ENCODE measurements at regions not wholly inside any gene's neighbourhood (a gene's known extent, or its start where the extent isn't known, plus 50 kb on each side); places are given as distances from the start of the nearest gene placed in this dataset.

DNA sequence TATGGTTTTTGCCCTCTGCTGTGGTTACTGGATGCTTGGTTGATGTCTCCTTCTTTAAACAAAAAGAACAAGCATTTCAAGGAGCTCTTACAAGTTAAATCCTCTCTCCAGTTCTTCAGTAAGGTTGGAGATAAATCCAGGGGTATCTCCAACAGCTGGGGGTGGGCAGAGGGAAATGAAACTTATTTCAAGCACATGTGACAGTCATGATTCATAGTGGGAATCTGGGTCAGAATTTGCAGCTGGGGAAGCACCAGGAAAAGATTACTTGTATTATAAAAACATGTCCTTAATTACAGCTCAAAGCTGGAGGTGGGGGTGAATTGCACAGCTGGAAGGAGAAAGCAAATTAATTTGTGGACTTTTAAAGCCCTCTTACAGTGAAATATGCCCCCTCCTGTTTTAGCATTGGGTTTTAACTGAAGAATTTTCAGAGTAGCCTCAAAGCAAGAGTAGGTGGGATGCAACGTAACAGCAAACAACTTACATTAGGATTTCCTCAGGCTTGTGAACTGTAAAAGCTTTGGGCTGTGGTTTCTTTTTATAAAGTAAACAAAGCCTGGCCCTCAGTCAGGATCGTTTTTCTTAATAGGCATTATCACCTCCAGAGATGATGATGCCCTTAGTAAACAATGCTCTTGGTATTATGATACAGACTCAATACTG lies 596.4 kb downstream of the NYAP2 start:
- no peaks in the 10 kb centered on the region for H3K36me3 Mint-ChIP-seq
- H3K27ac Mint-ChIP-seq: no peak overlapping the region
- CTCF ChIA-PET: no interaction called here
- no peak overlapping the region for H3K4me3 Mint-ChIP-seq
- DNase-seq: no peak
- no peaks in the 10 kb centered on the region for H3K9me3 Mint-ChIP-seq
- no peaks in the 10 kb centered on the region for H3K4me1 Mint-ChIP-seq
- H3K27me3 Mint-ChIP-seq: no peaks in the 10 kb centered on the region

DNA sequence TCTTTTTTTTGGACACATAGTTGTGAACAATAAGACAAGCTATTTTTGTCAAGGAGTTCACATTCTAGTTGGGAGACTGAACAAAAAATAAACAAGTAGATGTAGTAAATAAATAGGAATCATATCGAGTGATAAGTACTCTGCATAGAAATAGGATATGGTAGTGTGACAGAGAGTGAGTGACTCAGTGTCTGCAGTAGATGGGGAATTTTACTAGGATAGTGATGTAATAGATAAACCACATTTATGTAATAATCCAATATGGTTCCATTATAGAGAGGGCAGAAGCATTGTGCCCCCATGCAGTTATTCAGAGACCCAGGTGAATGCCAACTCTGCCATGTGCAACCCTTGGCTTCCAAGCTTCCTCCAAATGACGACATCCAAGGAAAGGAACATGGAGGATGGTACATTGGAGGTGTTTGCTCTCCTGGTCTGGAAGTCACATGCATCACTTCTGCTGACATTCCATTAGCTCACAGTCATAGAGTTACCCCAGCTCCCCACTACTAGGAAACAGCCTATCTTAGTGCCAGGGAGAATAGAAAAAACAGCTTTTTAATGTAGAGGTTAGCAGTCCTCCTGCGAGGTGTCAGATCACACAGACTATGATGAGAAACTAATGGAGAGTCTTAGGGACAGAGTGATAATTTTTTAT lies 595.4 kb downstream of the NYAP2 start:
- no peaks in the 10 kb centered on the region for H3K4me1 Mint-ChIP-seq
- H3K4me3 Mint-ChIP-seq: no peak overlapping the region
- H3K36me3 Mint-ChIP-seq: no peaks in the 10 kb centered on the region
- DNase-seq: no peak
- no peaks in the 10 kb centered on the region for H3K9me3 Mint-ChIP-seq
- H3K27me3 Mint-ChIP-seq: no peaks in the 10 kb centered on the region
- CTCF ChIA-PET: no interaction called here
- H3K27ac Mint-ChIP-seq: no peak overlapping the region

DNA sequence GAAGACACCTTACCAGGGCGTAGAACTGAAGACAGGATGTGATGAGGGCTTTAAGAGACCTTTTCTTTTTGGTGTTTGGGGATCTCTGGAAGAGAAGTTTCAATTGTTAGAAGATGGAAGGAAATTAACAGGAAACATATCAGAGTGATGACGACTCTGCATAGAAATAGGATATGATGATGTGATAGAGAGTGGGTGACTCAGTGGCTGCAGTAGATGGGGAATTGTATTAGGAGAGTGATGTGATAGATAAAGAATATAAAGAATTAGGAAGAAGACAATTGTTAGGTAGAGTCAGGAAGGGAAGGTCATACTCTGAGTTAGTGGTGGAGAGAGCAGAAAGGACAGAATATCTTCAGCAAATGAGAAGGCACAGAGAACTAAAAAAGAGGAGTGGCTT lies 593.9 kb downstream of the NYAP2 start:
- no peaks in the 10 kb centered on the region for H3K9me3 Mint-ChIP-seq
- H3K27ac Mint-ChIP-seq: no peak overlapping the region
- H3K4me1 Mint-ChIP-seq: no peaks in the 10 kb centered on the region
- DNase-seq: no peak
- CTCF ChIA-PET: no interaction called here
- no peaks in the 10 kb centered on the region for H3K27me3 Mint-ChIP-seq
- no peaks in the 10 kb centered on the region for H3K36me3 Mint-ChIP-seq
- no peak overlapping the region for H3K4me3 Mint-ChIP-seq

DNA sequence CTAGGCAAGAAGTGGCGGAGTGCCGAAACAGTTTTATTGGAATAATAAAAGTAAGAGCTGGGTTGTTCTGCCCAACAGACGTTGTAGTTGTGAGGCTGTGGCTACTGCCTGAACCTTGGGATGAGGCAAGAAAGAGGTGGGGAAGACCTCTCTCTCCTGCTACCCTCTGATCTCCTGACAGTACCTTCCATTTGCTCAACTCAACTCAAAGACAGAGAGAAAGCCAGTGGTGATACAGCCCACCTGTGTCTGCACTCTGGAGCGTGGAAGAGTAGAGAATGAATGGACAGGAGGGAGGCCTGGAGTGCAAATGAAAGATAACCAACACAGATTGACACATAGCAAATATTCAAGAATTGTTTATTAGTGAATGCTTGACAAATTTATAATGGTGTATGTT lies 590.3 kb downstream of the NYAP2 start:
- CTCF ChIA-PET: interaction anchor here (0.6 kb wide), 1 partner anchor 39 kb away, joined by 3 read pairs; no protein-coding TSS in a partner anchor

DNA sequence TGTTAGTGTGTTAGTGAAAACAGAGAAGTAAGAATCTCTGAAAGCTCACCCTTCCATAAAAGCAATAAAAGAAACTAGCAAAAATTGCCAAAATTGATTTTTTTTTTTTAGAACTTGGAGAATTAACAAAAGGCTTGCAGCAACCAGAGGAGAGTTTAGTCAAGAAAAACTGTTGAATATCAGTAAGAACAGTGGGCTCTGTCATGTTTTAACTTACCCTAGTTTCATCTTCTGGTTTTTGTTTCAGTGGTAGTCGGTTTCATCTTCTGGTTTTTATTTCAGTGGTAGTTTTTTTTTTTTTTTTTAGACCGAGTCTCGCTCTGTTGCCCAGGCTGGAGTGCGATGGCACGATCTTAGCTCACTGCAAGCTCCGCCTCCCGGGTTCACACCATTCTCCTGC lies 580.9 kb downstream of the NYAP2 start:
- Mint-ChIP-seq H3K9me3 (no peaks in the 10 kb centered on the region), H3K27me3 (no peaks in the 10 kb centered on the region), H3K36me3 (no peaks in the 10 kb centered on the region), H3K4me3 (no peak overlapping the region), H3K27ac (no peak overlapping the region), H3K4me1 (no peaks in the 10 kb centered on the region)
- no peak for DNase-seq
- CTCF ChIA-PET: no interaction called here

More for the DNA sequence above, 590.3 kb downstream of the NYAP2 start:
- H3K36me3 Mint-ChIP-seq: no peaks in the 10 kb centered on the region
- no peak overlapping the region for H3K4me3 Mint-ChIP-seq
- no peak for DNase-seq
- no peaks in the 10 kb centered on the region for H3K4me1 Mint-ChIP-seq
- H3K9me3 Mint-ChIP-seq: no peaks in the 10 kb centered on the region
- no peak overlapping the region for H3K27ac Mint-ChIP-seq
- H3K27me3 Mint-ChIP-seq: no peaks in the 10 kb centered on the region

DNA sequence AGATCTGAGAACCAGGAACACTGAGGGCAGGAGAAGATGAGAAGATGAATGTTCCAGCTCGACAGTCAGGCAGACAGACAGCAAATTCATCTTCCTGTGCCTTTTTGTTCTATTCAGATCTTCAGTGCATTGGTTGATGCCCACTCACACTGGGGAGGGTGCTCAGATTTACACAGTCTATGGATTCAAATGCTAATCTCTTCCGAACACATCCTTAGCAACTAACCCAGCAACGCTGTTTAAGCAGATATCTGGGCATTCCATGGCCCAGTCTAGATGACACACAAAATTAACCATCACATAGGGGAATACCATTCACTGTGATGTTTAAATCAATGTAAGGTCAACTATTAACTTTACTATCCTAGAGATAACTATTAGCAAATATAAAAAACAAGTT lies 571.9 kb downstream of the NYAP2 start:
- Mint-ChIP-seq H3K27me3 (no peaks in the 10 kb centered on the region), H3K36me3 (no peaks in the 10 kb centered on the region), H3K9me3 (peaks cover 9% of the 10 kb centered on the region), H3K27ac (no peak overlapping the region), H3K4me1 (no peaks in the 10 kb centered on the region), H3K4me3 (no peak overlapping the region)
- CTCF ChIA-PET: no interaction called here
- no peak for DNase-seq

DNA sequence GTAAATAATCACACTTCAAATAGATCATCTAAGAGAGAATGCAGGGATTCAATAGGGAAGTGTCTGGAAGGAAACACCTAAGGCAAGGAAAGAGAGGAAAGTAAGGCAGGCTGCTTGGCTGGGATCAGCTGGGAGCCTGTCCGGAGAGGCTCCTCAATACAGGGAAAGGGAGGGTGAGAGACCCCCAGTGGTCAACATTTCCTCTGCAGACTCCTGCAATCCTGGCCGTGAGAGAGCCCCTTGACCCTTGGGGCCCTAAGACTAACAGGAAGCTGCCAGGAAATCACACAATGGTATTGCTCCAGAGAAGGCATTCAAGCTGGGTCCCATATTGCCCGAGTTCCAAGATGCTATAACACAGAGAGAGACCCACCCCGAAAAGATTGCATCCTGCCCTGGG lies 549.4 kb downstream of the NYAP2 start:
- H3K27me3 Mint-ChIP-seq: no peaks in the 10 kb centered on the region
- no peaks in the 10 kb centered on the region for H3K36me3 Mint-ChIP-seq
- H3K27ac Mint-ChIP-seq: no peak overlapping the region
- no peak overlapping the region for H3K4me3 Mint-ChIP-seq
- H3K9me3 Mint-ChIP-seq: peaks cover 16% of the 10 kb centered on the region
- CTCF ChIA-PET: no interaction called here
- no peak for DNase-seq
- H3K4me1 Mint-ChIP-seq: no peaks in the 10 kb centered on the region

DNA sequence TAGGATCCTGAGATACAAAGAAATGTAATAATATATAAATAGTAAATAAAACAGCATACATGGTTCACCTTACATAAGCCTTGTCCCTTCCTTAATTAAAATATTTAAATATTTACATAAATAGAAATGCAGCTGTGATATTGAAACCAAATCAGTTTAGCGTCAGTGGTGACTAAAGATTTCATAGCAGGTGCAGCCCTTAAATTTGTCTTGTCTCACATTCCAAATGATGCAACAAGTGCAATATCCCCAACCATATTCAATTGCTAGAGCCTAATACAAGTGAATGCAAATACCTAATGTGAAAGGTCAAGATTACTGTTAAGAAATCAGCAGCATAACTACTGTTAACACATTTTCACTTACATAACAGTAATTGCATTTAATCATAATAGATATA lies 539.5 kb downstream of the NYAP2 start:
- Mint-ChIP-seq H3K9me3 (no peaks in the 10 kb centered on the region), H3K36me3 (no peaks in the 10 kb centered on the region), H3K27me3 (no peaks in the 10 kb centered on the region), H3K27ac (no peak overlapping the region), H3K4me1 (no peaks in the 10 kb centered on the region), H3K4me3 (no peak overlapping the region)
- no peak for DNase-seq
- CTCF ChIA-PET: no interaction called here

DNA sequence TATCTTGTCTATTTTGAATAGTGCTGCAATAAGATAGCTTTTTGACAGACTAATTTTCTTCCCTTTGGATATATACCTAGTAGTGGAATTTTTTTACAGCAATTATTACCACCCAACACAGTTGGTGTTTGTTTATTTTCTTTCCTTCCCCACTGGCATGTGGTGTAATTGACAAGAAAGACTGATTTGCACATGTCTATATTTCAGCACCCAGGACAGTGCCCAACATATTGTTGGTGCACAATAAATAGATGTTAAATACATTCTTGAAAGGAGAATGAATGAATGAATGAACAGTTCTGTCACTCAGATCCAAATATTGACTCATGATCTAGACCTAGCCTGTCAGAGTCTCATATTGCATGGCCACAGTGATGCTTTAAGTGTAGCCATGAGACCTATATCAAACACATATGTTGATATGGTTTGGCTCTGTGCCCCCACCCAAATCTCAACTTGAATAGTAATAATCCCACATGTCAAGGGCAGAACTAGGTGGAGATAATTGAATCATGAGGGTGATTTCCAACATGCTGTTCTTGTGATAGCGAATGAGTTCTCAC lies 538.2 kb downstream of the NYAP2 start:
- Mint-ChIP-seq H3K4me3 (no peak overlapping the region), H3K27me3 (no peaks in the 10 kb centered on the region)

DNA sequence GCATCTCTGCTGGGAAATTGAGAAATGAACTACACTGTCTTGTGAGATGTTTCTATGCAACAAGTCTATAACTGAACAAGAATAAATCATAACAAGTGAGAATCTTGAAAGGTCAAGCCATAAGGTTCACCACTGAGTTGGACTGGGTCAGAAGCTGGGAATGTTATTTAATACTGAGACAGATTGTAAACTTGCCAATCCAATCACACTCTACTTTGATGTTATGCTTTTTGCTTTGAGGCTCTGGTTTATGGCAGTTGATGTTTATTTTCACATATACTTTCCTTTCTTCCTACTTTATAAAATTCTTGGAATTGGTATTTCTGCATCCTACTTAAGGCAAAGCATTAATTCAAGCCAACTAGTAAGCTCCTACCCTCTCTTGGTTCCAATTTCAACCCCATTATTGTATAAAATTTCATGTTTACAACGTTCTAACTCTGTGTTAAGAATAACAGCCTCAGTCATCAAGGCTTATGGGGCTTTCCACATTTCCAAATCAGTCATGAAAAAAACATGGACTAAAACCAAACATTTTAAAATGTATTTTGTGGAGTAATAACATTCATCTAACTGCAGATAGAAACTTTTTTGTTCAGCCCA lies 533.4 kb downstream of the NYAP2 start:
- H3K4me3 Mint-ChIP-seq: no peak overlapping the region
- H3K4me1 Mint-ChIP-seq: no peaks in the 10 kb centered on the region
- DNase-seq: no peak
- H3K9me3 Mint-ChIP-seq: no peaks in the 10 kb centered on the region
- H3K27ac Mint-ChIP-seq: no peak overlapping the region
- CTCF ChIA-PET: no interaction called here
- no peaks in the 10 kb centered on the region for H3K36me3 Mint-ChIP-seq
- H3K27me3 Mint-ChIP-seq: no peaks in the 10 kb centered on the region

More for the DNA sequence above, 538.2 kb downstream of the NYAP2 start:
- CTCF ChIA-PET: interaction anchor here (0.6 kb wide), 1 partner anchor 32 kb away, joined by 3 read pairs; no protein-coding TSS in a partner anchor
- DNase-seq: no peak
- Mint-ChIP-seq H3K9me3 (no peaks in the 10 kb centered on the region), H3K4me1 (no peaks in the 10 kb centered on the region), H3K36me3 (no peaks in the 10 kb centered on the region), H3K27ac (no peak overlapping the region)

DNA sequence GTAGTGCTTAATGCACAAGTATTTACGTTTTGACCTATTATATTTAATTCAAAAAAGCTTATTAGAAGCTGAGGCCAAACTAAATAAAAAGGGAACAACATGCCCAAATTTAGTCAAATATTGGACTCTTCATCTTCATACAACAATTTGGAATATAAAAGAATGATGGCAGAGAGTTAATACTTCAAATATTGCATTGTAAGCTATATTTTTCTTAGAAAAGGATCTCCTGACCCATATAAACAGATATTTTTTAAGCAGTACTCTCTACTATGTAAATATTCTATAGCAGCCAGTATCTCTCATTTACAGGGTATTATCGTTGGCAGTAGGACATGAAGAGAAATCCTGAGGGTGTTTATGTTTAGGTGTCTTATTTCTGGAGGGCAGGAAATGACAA lies 531.2 kb downstream of the NYAP2 start:
- H3K4me1 Mint-ChIP-seq: no peaks in the 10 kb centered on the region
- H3K9me3 Mint-ChIP-seq: no peaks in the 10 kb centered on the region
- DNase-seq: no peak
- H3K27me3 Mint-ChIP-seq: no peaks in the 10 kb centered on the region
- H3K36me3 Mint-ChIP-seq: no peaks in the 10 kb centered on the region
- CTCF ChIA-PET: no interaction called here
- no peak overlapping the region for H3K4me3 Mint-ChIP-seq
- H3K27ac Mint-ChIP-seq: no peak overlapping the region

DNA sequence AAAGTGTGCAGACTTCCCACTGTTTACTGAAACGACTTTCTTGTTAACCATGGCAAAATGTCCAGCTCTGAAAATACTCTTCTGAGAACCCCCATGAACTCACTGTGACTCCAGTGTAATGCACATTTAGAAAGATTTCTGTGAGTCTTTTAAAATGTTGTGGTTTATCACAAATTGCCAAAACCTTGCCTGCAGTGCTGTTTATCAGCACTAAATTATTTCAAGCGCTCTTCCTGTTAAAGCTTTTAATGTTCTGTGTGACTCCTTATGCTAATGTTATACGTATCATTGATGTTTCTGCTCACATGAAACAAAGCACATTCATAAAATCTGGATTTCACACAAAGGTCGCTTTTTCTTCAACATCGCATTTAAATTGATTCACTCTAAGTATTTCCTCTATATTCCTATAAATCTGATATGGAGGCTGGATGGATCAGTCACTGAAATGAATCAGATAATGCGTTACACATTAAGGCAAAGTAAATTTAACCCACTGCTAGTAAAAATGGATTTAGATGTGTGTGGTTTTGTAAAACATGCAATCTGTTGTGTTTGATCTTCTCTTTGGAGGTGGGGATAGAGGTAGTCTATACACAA lies 521.2 kb downstream of the NYAP2 start:
- peaks cover 2% of the 10 kb centered on the region for H3K9me3 Mint-ChIP-seq

DNA sequence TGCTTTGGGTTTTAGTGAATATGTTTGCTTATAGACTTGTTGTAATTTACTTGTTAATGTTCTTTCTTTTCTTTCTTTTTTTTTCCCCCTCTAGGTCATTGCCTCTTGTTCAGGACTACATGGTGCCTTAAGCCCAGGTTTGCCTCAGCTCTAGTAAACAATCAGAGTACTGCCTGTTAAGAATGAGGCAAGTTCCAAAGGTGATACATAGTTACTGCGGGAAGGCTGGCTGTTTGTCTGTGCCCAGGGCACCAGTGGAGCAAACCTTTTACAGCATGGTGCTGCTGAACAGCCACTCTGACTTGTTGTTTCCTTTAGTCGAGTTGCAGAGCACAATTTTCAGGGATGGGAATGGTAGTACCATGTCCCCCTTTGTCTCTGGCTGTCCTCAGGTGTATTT lies 517.2 kb downstream of the NYAP2 start:
- Mint-ChIP-seq H3K4me1 (no peaks in the 10 kb centered on the region), H3K9me3 (peaks cover 2% of the 10 kb centered on the region), H3K4me3 (no peak overlapping the region), H3K27ac (no peak overlapping the region), H3K36me3 (no peaks in the 10 kb centered on the region), H3K27me3 (no peaks in the 10 kb centered on the region)
- CTCF ChIA-PET: no interaction called here
- no peak for DNase-seq

More for the DNA sequence above, 521.2 kb downstream of the NYAP2 start:
- no peak for DNase-seq
- CTCF ChIA-PET: no interaction called here
- Mint-ChIP-seq H3K27ac (no peak overlapping the region), H3K4me3 (no peak overlapping the region), H3K36me3 (no peaks in the 10 kb centered on the region), H3K27me3 (no peaks in the 10 kb centered on the region), H3K4me1 (no peaks in the 10 kb centered on the region)

DNA sequence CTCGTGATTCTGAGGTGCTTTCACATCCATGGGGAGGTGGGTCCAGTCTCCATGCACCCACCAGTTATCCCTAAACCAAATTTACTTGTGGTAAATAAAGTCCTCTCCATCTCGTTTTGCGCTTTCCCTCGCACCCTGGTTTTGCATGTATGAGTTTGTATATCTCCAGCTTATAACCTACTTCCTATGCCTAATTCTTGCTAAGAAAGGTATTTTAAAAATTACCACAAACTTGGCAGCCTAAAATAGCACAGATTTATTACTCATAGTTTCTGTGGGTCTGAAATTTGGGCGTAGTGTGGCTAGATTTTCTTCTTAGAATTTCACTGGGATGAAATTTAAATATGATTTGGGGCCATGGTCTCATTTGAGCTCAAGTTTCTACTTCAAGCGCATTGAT lies 511.5 kb downstream of the NYAP2 start:
- DNase-seq: no peak
- H3K27me3 Mint-ChIP-seq: peaks cover 4% of the 10 kb centered on the region
- no peak overlapping the region for H3K4me3 Mint-ChIP-seq
- H3K27ac Mint-ChIP-seq: no peak overlapping the region
- H3K9me3 Mint-ChIP-seq: no peaks in the 10 kb centered on the region
- CTCF ChIA-PET: no interaction called here
- no peaks in the 10 kb centered on the region for H3K36me3 Mint-ChIP-seq
- no peaks in the 10 kb centered on the region for H3K4me1 Mint-ChIP-seq

Data from activated naive CD4-positive, alpha-beta T cell treated with anti-CD3 and anti-CD28 coated beads, Interleukin-2, amount 10 ng/mL, durations not matched to agents 7 days and 5 days (primary cell).